IMR-90 (cell line): ENCODE measurements at regions not wholly inside any gene's neighbourhood (a gene's known extent, or its start where the extent isn't known, plus 50 kb on each side); places are given as distances from the start of the nearest gene placed in this dataset.

Experiments used
- ATAC-seq: fragments of 200-7000 bp; cut with Tn5 transposase; 2 replicates; pipeline ENCODE4 v1.9.1; 2020; ENCODE audit warnings: low read depth, mild to moderate bottlenecking, moderate library complexity
- BruUV-seq: library from RNA; stranded (reverse); fragments of 400-500 nt; replicated peaks from 2 replicates; lab custom pipeline; 2021; lab: Mats Ljungman, UMichigan
- CTCF ChIA-PET: fragments of 300-600 bp; formaldehyde crosslinking; extraction: SDS; loops from one replicate; lab custom pipeline; 2021; ENCODE audit warnings: antibody characterized with exemption; lab: Yijun Ruan, JAX
- POLR2A ChIA-PET: fragments of 300-600 bp; sonication (Branson Sonifier 250); formaldehyde crosslinking; loops from one replicate; lab custom pipeline; 2022; ENCODE audit warnings: antibody characterized with exemption; ENCODE audit not compliant: unreplicated experiment; lab: Charles Lee
- DNase-seq: peaks from one replicate; pipeline ENCODE4 v3.0.0; 2013
- H2AFZ ChIP-seq: replicated peaks from 2 replicates; pipeline ENCODE3; 2013; ENCODE audit warnings: low read length, mild to moderate bottlenecking; ENCODE audit not compliant: poor library complexity
- H2AK5ac ChIP-seq: 2 replicates; pipeline ENCODE4 v1.6.1; 2013; ENCODE audit warnings: low read depth, low read length, inconsistent platforms
- H2AK9ac ChIP-seq: replicated peaks from 2 replicates; pipeline ENCODE3; 2013; ENCODE audit warnings: mild to moderate bottlenecking, low read depth, low read length, moderate library complexity; ENCODE audit not compliant: poor library complexity
- H2BK120ac ChIP-seq: 2 replicates; pipeline ENCODE4 v1.6.1; 2013; ENCODE audit warnings: low read depth, low read length, inconsistent platforms
- H2BK15ac ChIP-seq: 3 replicates; pipeline ENCODE4 v1.6.1; 2013; ENCODE audit warnings: low read depth, low read length, inconsistent platforms
- H2BK20ac ChIP-seq: 2 replicates; pipeline ENCODE4 v1.6.1; 2013; ENCODE audit warnings: low read depth, mild to moderate bottlenecking, inconsistent platforms, low read length, moderate library complexity
- H2BK5ac ChIP-seq: 2 replicates; pipeline ENCODE4 v1.6.1; 2013; ENCODE audit warnings: mild to moderate bottlenecking, low read depth, low read length, inconsistent platforms; ENCODE audit not compliant: poor library complexity, severe bottlenecking
- H3K14ac ChIP-seq: replicated peaks from 2 replicates; pipeline ENCODE4 v1.6.1; 2013; ENCODE audit warnings: low read depth, low read length, inconsistent platforms
- H3K18ac ChIP-seq: 2 replicates; pipeline ENCODE4 v1.6.1; 2013; ENCODE audit warnings: low read depth, low read length, control low read depth
- H3K23ac ChIP-seq: 2 replicates; pipeline ENCODE4 v1.6.1; 2013; ENCODE audit warnings: low read depth, low read length, inconsistent platforms
- H3K27ac ChIP-seq: 2 replicates; pipeline ENCODE4 v1.5.1; 2013; ENCODE audit warnings: mild to moderate bottlenecking, control low read depth, low read length; ENCODE audit not compliant: insufficient read depth
- H3K27me3 ChIP-seq: 2 replicates; pipeline ENCODE4 v1.6.1; 2013; ENCODE audit warnings: low read length; ENCODE audit not compliant: control insufficient read depth, insufficient read depth
- H3K36me3 ChIP-seq: 2 replicates; pipeline ENCODE4 v1.6.1; 2013; ENCODE audit warnings: low read length, mixed read lengths; ENCODE audit not compliant: control insufficient read depth, insufficient read depth
- H3K4ac ChIP-seq: 2 replicates; pipeline ENCODE4 v1.6.1; 2013; ENCODE audit warnings: low read depth, low read length, inconsistent platforms
- H3K4me1 ChIP-seq: 2 replicates; pipeline ENCODE4 v1.6.1; 2013; ENCODE audit warnings: low read length, mixed read lengths; ENCODE audit not compliant: control insufficient read depth, insufficient read depth
- H3K4me2 ChIP-seq: 2 replicates; pipeline ENCODE4 v1.6.1; 2013; ENCODE audit warnings: low read depth, mild to moderate bottlenecking, control low read depth, low read length, moderate library complexity
- H3K4me3 ChIP-seq: 2 replicates; pipeline ENCODE4 v1.5.1; 2013; ENCODE audit warnings: low read depth, mild to moderate bottlenecking, control low read depth, low read length, moderate library complexity; ENCODE audit not compliant: insufficient read depth
- H3K56ac ChIP-seq: 2 replicates; pipeline ENCODE4 v1.6.1; 2013; ENCODE audit warnings: low read length, inconsistent platforms; ENCODE audit not compliant: insufficient read depth; ENCODE audit errors: extremely low read depth
- H3K79me1 ChIP-seq, 2 experiments: 2 replicates each; pipeline ENCODE4 v1.6.1; 2013; ENCODE audit warnings: low read length in 2 of 2, inconsistent platforms in 1 of 2, low read depth in 1 of 2
- H3K9ac ChIP-seq: 2 replicates; pipeline ENCODE4 v1.6.1; 2013; ENCODE audit warnings: low read depth, low read length, control low read depth
- H3K9me1 ChIP-seq: 2 replicates; pipeline ENCODE4 v1.6.1; 2013; ENCODE audit warnings: low read length, inconsistent platforms; ENCODE audit not compliant: insufficient read depth
- H3K9me3 ChIP-seq: 2 replicates; pipeline ENCODE4 v1.6.1; 2013; ENCODE audit warnings: low read length; ENCODE audit not compliant: control insufficient read depth, insufficient read depth
- H4K20me1 ChIP-seq: 2 replicates; pipeline ENCODE4 v1.6.1; 2013; ENCODE audit warnings: low read length, inconsistent platforms; ENCODE audit not compliant: insufficient read depth
- H4K5ac ChIP-seq: 2 replicates; pipeline ENCODE4 v1.6.1; 2013; ENCODE audit warnings: mild to moderate bottlenecking, low read depth, low read length, control low read depth
- H4K8ac ChIP-seq, 2 experiments: 2 replicates each; pipeline ENCODE4 v1.6.1; 2013; ENCODE audit warnings: low read depth in 2 of 2, low read length in 2 of 2, control low read depth in 1 of 2, inconsistent platforms in 1 of 2
- H4K91ac ChIP-seq: 2 replicates; pipeline ENCODE4 v1.6.1; 2013; ENCODE audit warnings: low read depth, low read length, inconsistent platforms; ENCODE audit not compliant: insufficient read depth
- MAFK ChIP-seq: IDR thresholded peaks from 2 replicates; pipeline ENCODE4 v1.6.1; 2012; ENCODE audit warnings: low read depth, low read length, improper control_type of control experiment
- RAD21 ChIP-seq: IDR thresholded peaks from 2 replicates; pipeline ENCODE4 v1.6.1; 2012; ENCODE audit warnings: low read length, improper control_type of control experiment
- dilution Hi-C: fragments of 300-500 bp; cut with HindIII; formaldehyde crosslinking; loops from one replicate; pipeline ENCODE4 v1.14.3; 2018; ENCODE audit warnings: low sequenced_read_pairs; ENCODE audit not compliant: unreplicated experiment
- in situ Hi-C: fragments of 300-500 bp; cut with MboI; formaldehyde crosslinking; loops from 3 replicates; pipeline ENCODE4 v1.14.3; 2019; ENCODE audit warnings: low sequenced_read_pairs, inconsistent platforms, mixed read lengths
- intact Hi-C: fragments of 100-400 bp; cut with micrococcal nuclease; formaldehyde crosslinking; loops from 2 replicates; pipeline ENCODE4 v1.10.0; 2022

DNA sequence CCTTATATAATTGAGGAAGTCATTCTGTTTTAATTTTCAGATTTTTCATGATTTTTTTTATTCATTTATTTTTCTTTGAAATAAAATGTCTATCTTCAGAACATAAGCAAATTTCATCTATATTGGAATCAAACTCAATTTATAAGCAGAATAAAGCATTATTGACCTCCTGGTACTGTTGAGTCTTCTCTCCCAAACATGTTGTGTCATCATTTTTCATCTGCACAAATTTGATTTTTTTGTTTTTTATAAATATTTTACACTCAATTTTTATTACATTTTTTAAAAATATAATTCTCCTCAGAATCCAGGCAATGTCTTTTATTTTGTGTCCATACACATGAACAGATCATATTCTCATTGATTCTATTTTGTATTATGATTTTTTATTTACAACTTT, 2363.9 kb downstream of the TP53TG3F start:
- Histone ChIP-seq H4K8ac (no peak overlapping the region), H3K9ac (no peak overlapping the region), H2AK9ac (no peak overlapping the region), H4K20me1 (no peaks in the 10 kb centered on the region), H4K91ac (no peak overlapping the region), H3K56ac (no peak overlapping the region), H2BK5ac (no peak overlapping the region), H3K9me1 (no peaks in the 10 kb centered on the region), H4K5ac (no peak overlapping the region), H3K27me3 (no peaks in the 10 kb centered on the region), H3K14ac (no peak overlapping the region), H3K23ac (no peak overlapping the region), H2AFZ (no peak overlapping the region), H3K4me3 (no peak overlapping the region), H2AK5ac (no peak overlapping the region), H2BK15ac (no peak overlapping the region), H3K18ac (no peak overlapping the region), H3K9me3 (0 out of 2 replicates have a peak, but pooled peaks cover 2% of the 10 kb centered on the region), H2BK20ac (no peak overlapping the region), H3K36me3 (no peaks in the 10 kb centered on the region), H3K4ac (no peak overlapping the region), H3K4me2 (no peak overlapping the region), H3K79me1 (no peaks in the 10 kb centered on the region), H2BK120ac (no peak overlapping the region), H3K27ac (no peak overlapping the region), H3K4me1 (no peaks in the 10 kb centered on the region)
- in situ Hi-C loops, result no loop called here
- CTCF ChIA-PET, result no interaction called here
- ATAC-seq (no peak), DNase-seq (no peak)
- TF ChIP-seq MAFK (peak; percentile 34; the same call in 1 of the 2 replicates), RAD21 (no peak)
- no TSS peak for BruUV-seq
- POLR2A ChIA-PET, result no interaction called here
- intact Hi-C loops, result loop anchor here (10.0 kb wide), 1 partner anchor 49 kb away; no protein-coding TSS in a partner anchor
- dilution Hi-C loops, result no loop called here
